ENCODE measurements at regions not wholly inside any gene's neighbourhood (a gene's known extent, or its start where the extent isn't known, plus 50 kb on each side); places are given as distances from the start of the nearest gene placed in this dataset.
"Not testable (repeated sequence)": the region's sequence is repeated elsewhere in the genome, so short reads cannot be mapped to it uniquely, and the experiment has no call there.

DNA sequence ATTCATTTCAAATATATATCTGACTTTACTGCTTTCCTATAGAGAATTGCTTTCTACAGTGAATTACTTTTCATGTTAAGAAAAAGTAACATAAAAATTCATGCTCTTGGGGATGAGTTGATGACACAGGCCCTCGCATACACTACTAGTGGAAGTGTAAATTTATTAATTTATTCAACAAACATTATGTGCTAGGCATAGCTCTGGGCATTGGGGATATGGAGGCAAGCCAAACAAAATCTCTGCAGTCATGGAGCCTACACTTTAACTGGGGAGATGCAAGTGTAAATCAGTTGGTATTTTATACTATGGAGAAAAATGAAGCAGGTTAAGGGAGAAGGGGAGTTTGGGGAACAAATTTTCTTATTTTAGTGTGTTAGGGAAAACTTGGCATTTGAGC lies 340.7 kb downstream of the RAP2B start:
- Histone ChIP-seq H3K4me1 (no peaks in the 10 kb centered on the region), H3K36me3 (no peaks in the 10 kb centered on the region), H3K27me3 (replicated peaks in 1 of 7) (no peaks in the 10 kb centered on the region), H3K9me3 (no peaks in the 10 kb centered on the region), H3K4me3 (no peak overlapping the region), H3K27ac (no peak overlapping the region)
- intact Hi-C loops (cut with DNase I; ENCODE audit: low total_unique reads), result no loop called here
- 76 to 93% (median 80%) methylated on average over 1 of the region's 1 CpG for WGBS, 5 donors
- no peak for TF ChIP-seq POLR2A (IDR thresholded peaks at IDR 0.05)
- no peak for DNase-seq

DNA sequence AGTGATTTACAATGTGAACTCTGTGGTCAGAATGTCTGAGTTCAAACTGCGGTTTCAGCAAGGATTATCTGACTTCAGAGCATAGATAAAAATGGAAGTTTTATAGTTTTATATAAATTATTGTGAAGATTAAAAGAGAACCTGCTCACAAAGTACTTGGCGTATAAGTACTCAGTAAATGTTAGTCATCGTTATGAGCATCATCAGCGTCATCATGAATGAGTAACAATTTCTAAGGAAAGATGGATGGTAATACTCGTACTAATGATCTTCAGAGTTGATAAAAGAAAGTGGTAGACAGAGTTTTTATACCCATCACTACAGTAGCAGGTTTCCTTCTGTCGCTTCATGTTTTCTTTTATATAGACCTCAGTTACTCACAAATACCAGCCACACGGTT lies 341.8 kb downstream of the RAP2B start:
- DNase-seq, result no peak
- Histone ChIP-seq H3K27ac (no peak overlapping the region), H3K27me3 (replicated peaks in 1 of 7) (no peaks in the 10 kb centered on the region), H3K4me1 (no peaks in the 10 kb centered on the region), H3K36me3 (no peaks in the 10 kb centered on the region), H3K9me3 (no peaks in the 10 kb centered on the region), H3K4me3 (no peak overlapping the region)
- 89 to 95% (median 91%) methylated on average over 7 of the region's 7 CpGs for WGBS, 5 donors
- TF ChIP-seq POLR2A (IDR thresholded peaks at IDR 0.05) (no peak), POLR2AphosphoS5 (IDR thresholded peaks at IDR 0.05) (no peak)
- TF ChIP-seq, protein P1, sequence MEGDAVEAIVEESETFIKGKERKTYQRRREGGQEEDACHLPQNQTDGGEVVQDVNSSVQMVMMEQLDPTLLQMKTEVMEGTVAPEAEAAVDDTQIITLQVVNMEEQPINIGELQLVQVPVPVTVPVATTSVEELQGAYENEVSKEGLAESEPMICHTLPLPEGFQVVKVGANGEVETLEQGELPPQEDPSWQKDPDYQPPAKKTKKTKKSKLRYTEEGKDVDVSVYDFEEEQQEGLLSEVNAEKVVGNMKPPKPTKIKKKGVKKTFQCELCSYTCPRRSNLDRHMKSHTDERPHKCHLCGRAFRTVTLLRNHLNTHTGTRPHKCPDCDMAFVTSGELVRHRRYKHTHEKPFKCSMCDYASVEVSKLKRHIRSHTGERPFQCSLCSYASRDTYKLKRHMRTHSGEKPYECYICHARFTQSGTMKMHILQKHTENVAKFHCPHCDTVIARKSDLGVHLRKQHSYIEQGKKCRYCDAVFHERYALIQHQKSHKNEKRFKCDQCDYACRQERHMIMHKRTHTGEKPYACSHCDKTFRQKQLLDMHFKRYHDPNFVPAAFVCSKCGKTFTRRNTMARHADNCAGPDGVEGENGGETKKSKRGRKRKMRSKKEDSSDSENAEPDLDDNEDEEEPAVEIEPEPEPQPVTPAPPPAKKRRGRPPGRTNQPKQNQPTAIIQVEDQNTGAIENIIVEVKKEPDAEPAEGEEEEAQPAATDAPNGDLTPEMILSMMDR (IDR thresholded peaks at IDR 0.05 in 8 of 11, conservative IDR thresholded peaks at IDR 0.05 in 3 of 11), result no peak
- intact Hi-C loops (cut with DNase I; ENCODE audit: low total_unique reads), result no loop called here

DNA sequence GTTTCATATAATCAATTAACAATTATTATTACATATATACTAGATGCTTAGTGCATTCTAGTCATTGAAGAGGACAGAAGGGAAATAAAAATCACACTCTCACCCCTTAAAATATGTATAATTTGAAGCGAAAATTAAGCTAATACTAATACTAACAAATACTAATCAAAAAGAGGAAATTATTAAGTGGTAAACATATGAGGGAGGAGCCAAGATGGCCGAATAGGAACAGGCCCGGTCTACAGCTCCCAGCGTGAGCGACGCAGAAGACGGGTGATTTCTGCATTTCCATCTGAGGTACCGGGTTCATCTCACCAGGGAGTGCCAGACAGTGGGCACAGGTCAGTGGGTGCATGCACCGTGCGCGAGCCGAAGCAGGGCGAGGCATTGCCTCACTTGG lies 344.2 kb downstream of the RAP2B start:
- H3K27ac ChIP-seq; DNase-seq; H3K9me3 ChIP-seq; H3K36me3 ChIP-seq; H3K27me3 ChIP-seq (replicated peaks in 1 of 7); H3K4me3 ChIP-seq; H3K4me1 ChIP-seq; intact Hi-C loops (cut with DNase I; ENCODE audit: low total_unique reads): not testable (repeated sequence)
- WGBS, 5 donors, result 85 to 98% (median 94%) methylated on average over 8 to 13 of the region's 13 CpGs

DNA sequence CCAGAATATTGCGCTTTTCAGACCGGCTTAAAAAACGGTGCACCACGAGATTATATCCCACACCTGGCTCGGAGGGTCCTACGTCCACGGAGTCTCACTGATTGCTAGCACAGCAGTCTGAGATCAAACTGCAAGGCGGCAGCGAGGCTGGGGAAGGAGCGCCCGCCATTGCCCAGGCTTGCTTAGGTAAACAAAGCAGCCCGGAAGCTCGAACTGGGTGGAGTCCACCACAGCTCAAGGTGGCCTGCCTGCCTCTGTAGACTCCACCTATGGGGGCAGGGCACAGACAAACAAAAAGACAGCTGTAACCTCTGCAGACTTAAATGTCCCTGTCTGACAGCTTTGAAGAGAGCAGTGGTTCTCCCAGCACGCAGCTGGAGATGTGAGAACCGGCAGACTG lies 344.7 kb downstream of the RAP2B start:
- WGBS, 5 donors, result 88 to 100% (median 92%) methylated on average over 4 to 13 of the region's 15 CpGs

DNA sequence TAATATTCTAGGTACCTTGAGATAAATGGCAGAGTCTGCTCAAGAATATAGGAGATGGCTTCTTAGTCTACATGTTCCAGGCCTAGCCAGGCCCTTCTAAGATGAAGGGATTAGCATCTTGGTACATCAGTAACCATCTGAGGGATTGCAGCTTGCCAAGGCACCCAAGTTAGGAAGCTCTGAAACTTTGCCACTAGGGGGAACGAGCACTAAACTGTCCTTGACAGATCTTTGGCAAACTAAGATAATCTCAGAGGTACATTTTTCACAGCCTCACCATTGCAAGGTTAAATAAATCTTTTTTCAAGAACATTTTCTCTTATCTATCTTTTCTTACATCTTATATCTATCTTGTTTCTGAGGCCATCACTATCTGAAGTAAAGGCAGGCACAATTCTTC lies 351.2 kb downstream of the RAP2B start:
- Histone ChIP-seq H3K9me3 (peaks cover 0 to 10% (median 5%) of the 10 kb centered on the region in 8 donors), H3K4me1 (no peaks in the 10 kb centered on the region), H3K36me3 (no peaks in the 10 kb centered on the region), H3K4me3 (no peak overlapping the region), H3K27ac (no peak overlapping the region), H3K27me3 (replicated peaks in 1 of 7) (no peaks in the 10 kb centered on the region)
- DNase-seq, result no peak
- intact Hi-C loops (cut with DNase I; ENCODE audit: low total_unique reads), result no loop called here
- 12 to 40% (median 19%) methylated on average over 1 of the region's 1 CpG for WGBS, 5 donors
- no peak for TF ChIP-seq POLR2A (IDR thresholded peaks at IDR 0.05)
- TF ChIP-seq, protein P1 (IDR thresholded peaks at IDR 0.05 in 8 of 11, conservative IDR thresholded peaks at IDR 0.05 in 3 of 11), result peak in 3 of 11 experiments; percentile 15 to 30 (median 27)

More for the DNA sequence above, 344.7 kb downstream of the RAP2B start:
- H3K4me3 ChIP-seq; intact Hi-C loops (cut with DNase I; ENCODE audit: low total_unique reads); H3K27me3 ChIP-seq (replicated peaks in 1 of 7); H3K4me1 ChIP-seq; H3K27ac ChIP-seq; H3K36me3 ChIP-seq; H3K9me3 ChIP-seq; DNase-seq: not testable (repeated sequence)

DNA sequence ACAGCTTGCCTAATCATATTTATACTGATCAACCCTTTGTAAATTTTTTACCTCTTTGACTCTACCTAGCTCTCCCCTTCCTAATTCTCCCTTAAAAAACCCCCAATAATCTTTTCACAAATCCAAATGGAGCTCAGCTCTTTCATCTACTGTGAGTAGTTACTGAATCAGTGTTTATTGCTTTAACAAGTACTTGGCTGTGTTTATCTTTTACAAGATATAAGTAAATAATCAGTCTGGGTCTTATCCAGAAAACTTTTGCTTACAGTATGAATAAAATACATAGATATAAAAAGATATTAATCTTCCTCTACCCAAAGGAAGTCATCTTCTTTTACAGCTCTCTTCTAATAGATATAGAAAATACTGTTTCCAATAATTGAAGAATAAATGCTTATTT lies 366.4 kb downstream of the RAP2B start:
- TF ChIP-seq POLR2AphosphoS5 (IDR thresholded peaks at IDR 0.05), result no peak
- no peak for TF ChIP-seq POLR2A (IDR thresholded peaks at IDR 0.05)
- TF ChIP-seq, protein P1 (IDR thresholded peaks at IDR 0.05 in 8 of 11, conservative IDR thresholded peaks at IDR 0.05 in 3 of 11), result no peak
- no peak for DNase-seq
- Histone ChIP-seq H3K4me1 (no peaks in the 10 kb centered on the region), H3K27me3 (replicated peaks in 1 of 7) (no peaks in the 10 kb centered on the region), H3K36me3 (no peaks in the 10 kb centered on the region), H3K27ac (no peak overlapping the region), H3K4me3 (no peak overlapping the region), H3K9me3 (peaks cover 0 to 29% (median 20%) of the 10 kb centered on the region in 8 donors)
- intact Hi-C loops (cut with DNase I; ENCODE audit: low total_unique reads), result no loop called here

Data from spleen (tissue), 11 donors.